K562 (cell line): ENCODE measurements at regions not wholly inside any gene's neighbourhood (a gene's known extent, or its start where the extent isn't known, plus 50 kb on each side); places are given as distances from the start of the nearest gene placed in this dataset.

ENCODE experiments used
- ARID2 ChIP-seq: fragments of 450-650 bp; IDR thresholded peaks from 2 replicates; pipeline ENCODE4 v1.6.1; 2017; ENCODE audit warnings: antibody characterized with exemption, mild to moderate bottlenecking
- HDGF ChIP-seq: fragments of 450-650 bp; IDR thresholded peaks from 2 replicates; pipeline ENCODE4 v1.6.1; 2016
- KAT2B ChIP-seq: IDR thresholded peaks from one replicate; pipeline ENCODE4 v1.6.1; 2012; ENCODE audit warnings: low read depth, mild to moderate bottlenecking, control low read depth, inconsistent platforms, low read length, moderate library complexity
- NFIX ChIP-seq: fragments of 250-450 bp; sonication (Bioruptor Pico); IDR thresholded peaks from 2 replicates; pipeline ENCODE4 v1.4.0; 2020; ENCODE audit warnings: low read depth, mild to moderate bottlenecking, moderate library complexity
- NFYB ChIP-seq: IDR thresholded peaks from 2 replicates; pipeline ENCODE4 v1.6.1; 2011; ENCODE audit warnings: mild to moderate bottlenecking, moderate library complexity; ENCODE audit not compliant: insufficient read length; ENCODE audit errors: extremely low read depth
- NR2C1 ChIP-seq, 2 experiments: fragments of 450-650 bp; IDR thresholded peaks; 2 replicates each; pipeline ENCODE4 v1.6.1; 2017; ENCODE audit warnings: mild to moderate bottlenecking in 2 of 2, antibody characterized with exemption in 1 of 2, inconsistent platforms in 1 of 2, missing compliant biosample characterization in 1 of 2, missing genetic modification characterization in 1 of 2
- SP2 ChIP-seq: IDR thresholded peaks from 2 replicates; pipeline ENCODE4 v1.6.1; 2011; ENCODE audit warnings: mild to moderate bottlenecking, low read depth, low read length, moderate library complexity; ENCODE audit not compliant: poor library complexity, severe bottlenecking; ENCODE audit errors: extremely low read depth
- STAT5A ChIP-seq: IDR thresholded peaks from 2 replicates; pipeline ENCODE4 v1.6.1; 2012; ENCODE audit warnings: low read length, inconsistent platforms, borderline replicate concordance
- ZNF274 ChIP-seq: IDR thresholded peaks from 2 replicates; pipeline ENCODE4 v1.6.1; 2011; ENCODE audit warnings: low read depth, mild to moderate bottlenecking, low read length, moderate library complexity, borderline replicate concordance
- TF ChIP-seq, protein P1 (sequence below), 3 experiments: IDR thresholded peaks in 2 of 3; conservative IDR thresholded peaks in 1 of 3; 2 replicates each; pipeline ENCODE4 v1.5.1; 2011 to 2012; ENCODE audit warnings: low read length in 3 of 3, mild to moderate bottlenecking in 3 of 3, control low read depth in 2 of 3, improper control_type of control experiment in 1 of 3, inconsistent platforms in 1 of 3, low read depth in 1 of 3, mixed read lengths in 1 of 3, moderate library complexity in 1 of 3; ENCODE audit not compliant: insufficient read depth in 2 of 3
- TF ChIP-seq, protein P2 (sequence below): fragments of 250-450 bp; sonication (Bioruptor Pico); IDR thresholded peaks from 2 replicates; pipeline ENCODE4 v1.5.0; 2020; ENCODE audit warnings: mild to moderate bottlenecking

DNA sequence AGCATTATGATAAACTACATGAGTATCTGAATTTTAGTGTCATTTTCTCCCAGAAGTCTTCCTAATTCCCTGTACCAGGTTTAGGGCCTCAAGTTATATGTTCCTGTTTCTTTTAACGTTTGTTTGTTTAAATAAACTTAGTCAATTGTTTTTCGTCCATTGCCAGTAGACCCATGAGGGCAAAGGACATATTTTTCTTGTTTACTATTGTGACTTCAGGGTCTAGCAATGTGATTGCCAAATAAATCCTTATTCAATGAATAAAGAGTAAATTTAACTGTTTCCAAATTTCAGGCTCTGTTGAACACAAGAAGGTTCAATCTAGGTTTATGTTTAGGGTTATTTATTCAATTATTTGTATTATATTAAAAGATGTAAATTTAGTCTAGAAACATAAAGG lies 391.6 kb upstream of the MGAT4C start:
- TF ChIP-seq ZNF274 = no peak
- TF ChIP-seq, protein P1, sequence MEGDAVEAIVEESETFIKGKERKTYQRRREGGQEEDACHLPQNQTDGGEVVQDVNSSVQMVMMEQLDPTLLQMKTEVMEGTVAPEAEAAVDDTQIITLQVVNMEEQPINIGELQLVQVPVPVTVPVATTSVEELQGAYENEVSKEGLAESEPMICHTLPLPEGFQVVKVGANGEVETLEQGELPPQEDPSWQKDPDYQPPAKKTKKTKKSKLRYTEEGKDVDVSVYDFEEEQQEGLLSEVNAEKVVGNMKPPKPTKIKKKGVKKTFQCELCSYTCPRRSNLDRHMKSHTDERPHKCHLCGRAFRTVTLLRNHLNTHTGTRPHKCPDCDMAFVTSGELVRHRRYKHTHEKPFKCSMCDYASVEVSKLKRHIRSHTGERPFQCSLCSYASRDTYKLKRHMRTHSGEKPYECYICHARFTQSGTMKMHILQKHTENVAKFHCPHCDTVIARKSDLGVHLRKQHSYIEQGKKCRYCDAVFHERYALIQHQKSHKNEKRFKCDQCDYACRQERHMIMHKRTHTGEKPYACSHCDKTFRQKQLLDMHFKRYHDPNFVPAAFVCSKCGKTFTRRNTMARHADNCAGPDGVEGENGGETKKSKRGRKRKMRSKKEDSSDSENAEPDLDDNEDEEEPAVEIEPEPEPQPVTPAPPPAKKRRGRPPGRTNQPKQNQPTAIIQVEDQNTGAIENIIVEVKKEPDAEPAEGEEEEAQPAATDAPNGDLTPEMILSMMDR (IDR thresholded peaks at IDR 0.05 in 2 of 3, conservative IDR thresholded peaks at IDR 0.05 in 1 of 3; ENCODE audit: insufficient read depth in 2 of 3, low read depth in 1 of 3, low read length in 3 of 3) = no peak
- no peak for TF ChIP-seq STAT5A
- TF ChIP-seq, protein P2, sequence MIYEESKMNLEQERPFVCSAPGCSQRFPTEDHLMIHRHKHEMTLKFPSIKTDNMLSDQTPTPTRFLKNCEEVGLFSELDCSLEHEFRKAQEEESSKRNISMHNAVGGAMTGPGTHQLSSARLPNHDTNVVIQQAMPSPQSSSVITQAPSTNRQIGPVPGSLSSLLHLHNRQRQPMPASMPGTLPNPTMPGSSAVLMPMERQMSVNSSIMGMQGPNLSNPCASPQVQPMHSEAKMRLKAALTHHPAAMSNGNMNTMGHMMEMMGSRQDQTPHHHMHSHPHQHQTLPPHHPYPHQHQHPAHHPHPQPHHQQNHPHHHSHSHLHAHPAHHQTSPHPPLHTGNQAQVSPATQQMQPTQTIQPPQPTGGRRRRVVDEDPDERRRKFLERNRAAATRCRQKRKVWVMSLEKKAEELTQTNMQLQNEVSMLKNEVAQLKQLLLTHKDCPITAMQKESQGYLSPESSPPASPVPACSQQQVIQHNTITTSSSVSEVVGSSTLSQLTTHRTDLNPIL (CRISPR knock-in tag) = no peak
- no peak for TF ChIP-seq SP2
- TF ChIP-seq KAT2B = no peak
- no peak for TF ChIP-seq ARID2
- TF ChIP-seq NR2C1 (IDR thresholded peaks at IDR 0.05) = no peak
- TF ChIP-seq NR2C1 (tag; IDR thresholded peaks at IDR 0.05) = no peak
- no peak for TF ChIP-seq HDGF
- TF ChIP-seq NFYB = no peak
- no peak for TF ChIP-seq NFIX (CRISPR knock-in tag)
